AG09309 (cell line): ENCODE measurements at regions not wholly inside any gene's neighbourhood (a gene's known extent, or its start where the extent isn't known, plus 50 kb on each side); places are given as distances from the start of the nearest gene placed in this dataset.

Experiments used
- DNase-seq: peaks from one replicate; pipeline ENCODE4 v3.0.0-alpha.2; 2010; ENCODE audit warnings: low read depth
- H3K4me3 ChIP-seq: 2 replicates; pipeline ENCODE4 v1.5.1; 2011; ENCODE audit warnings: mild to moderate bottlenecking, low read depth, low read length, moderate library complexity; ENCODE audit not compliant: control insufficient read depth
- CTCF ChIP-seq: IDR thresholded peaks from 2 replicates; pipeline ENCODE4 v1.5.1; 2011; ENCODE audit warnings: mild to moderate bottlenecking, low read depth, low read length, inconsistent platforms; ENCODE audit not compliant: insufficient read depth, control insufficient read depth; ENCODE audit errors: missing control alignments

GRCh38 chr4:116598155-116598979 is 487.0 kb downstream of the TRAM1L1 start:
- no peak overlapping the region for H3K4me3 ChIP-seq
- no peak for DNase-seq
- TF ChIP-seq CTCF: no peak

GRCh38 chr4:116590648-116591047 is 494.7 kb downstream of the TRAM1L1 start:
- no peak overlapping the region for H3K4me3 ChIP-seq
- no peak for TF ChIP-seq CTCF
- DNase-seq: no peak

- TF ChIP-seq CTCF: no peak
- no peak overlapping the region for H3K4me3 ChIP-seq
- DNase-seq: no peak
These were observed 496.6 kb downstream of the TRAM1L1 start for GRCh38 chr4:116588783-116589182.

- TF ChIP-seq CTCF: no peak
- no peak for DNase-seq
- H3K4me3 ChIP-seq: no peak overlapping the region
These were observed 500.1 kb downstream of the TRAM1L1 start for GRCh38 chr4:116585246-116585645.

GRCh38 chr4:116577321-116577720 is 508.1 kb downstream of the TRAM1L1 start:
- DNase-seq: no peak
- no peak for TF ChIP-seq CTCF
- no peak overlapping the region for H3K4me3 ChIP-seq

- no peak for DNase-seq
- H3K4me3 ChIP-seq: no peak overlapping the region
- no peak for TF ChIP-seq CTCF
These were observed 511.8 kb downstream of the TRAM1L1 start for GRCh38 chr4:116573540-116573939.
